GM10248 (cell line): ENCODE measurements at regions not wholly inside any gene's neighbourhood (a gene's known extent, or its start where the extent isn't known, plus 50 kb on each side); places are given as distances from the start of the nearest gene placed in this dataset.

Source experiments
- CTCF ChIA-PET: fragments of 300-600 bp; sonication (Branson Sonifier 250); formaldehyde crosslinking; extraction: SDS; loops from one replicate; lab custom pipeline; 2021; ENCODE audit warnings: antibody characterized with exemption; lab: Yijun Ruan, JAX
- POLR2A ChIA-PET: fragments of 350-650 bp; sonication (Branson Sonifier 250); formaldehyde crosslinking; extraction: SDS; loops from one replicate; lab custom pipeline; 2020; ENCODE audit warnings: antibody characterized with exemption; lab: Yijun Ruan, JAX
- DNase-seq: peaks from one replicate; pipeline ENCODE4 v3.0.0; 2012; ENCODE audit errors: extremely low spot score
- TF ChIP-seq, protein P1 (sequence below): IDR thresholded peaks from 2 replicates; pipeline ENCODE4 v1.5.1; 2012; ENCODE audit warnings: mild to moderate bottlenecking, low read depth; ENCODE audit errors: extremely low read depth, missing control alignments, control extremely low read depth

DNA sequence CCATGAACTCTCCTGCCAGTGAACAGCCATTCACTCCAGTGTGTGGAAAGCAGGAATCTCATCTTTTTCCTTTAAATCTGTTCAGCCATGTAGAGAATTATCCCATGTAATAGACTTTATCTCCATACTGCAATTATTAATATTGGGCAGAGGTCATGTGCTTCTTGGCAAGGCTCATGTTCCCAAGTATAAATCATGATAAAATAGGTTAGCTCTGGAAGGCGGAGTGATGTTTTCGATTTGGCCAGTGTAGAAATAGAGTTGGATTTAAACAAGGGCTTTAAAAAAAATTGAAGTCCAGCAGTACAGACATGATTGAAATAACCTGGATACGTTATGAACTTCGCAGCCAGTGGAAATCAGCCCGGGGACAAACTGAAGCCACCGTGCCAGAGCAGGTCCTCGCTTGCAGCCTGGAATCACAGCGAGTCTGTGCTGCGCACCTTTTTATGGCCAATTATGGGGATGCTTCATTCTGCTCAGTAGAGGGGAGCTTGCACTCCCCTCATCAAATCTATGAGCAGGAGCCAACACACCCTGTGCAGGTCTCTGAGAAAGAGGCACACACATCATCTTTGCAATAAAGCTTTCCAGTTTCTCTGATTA is 654.0 kb upstream of the MKI67 start:
- DNase-seq, result no peak
- ChIA-PET CTCF (no interaction called here), POLR2A (no interaction called here)
- TF ChIP-seq, protein P1, sequence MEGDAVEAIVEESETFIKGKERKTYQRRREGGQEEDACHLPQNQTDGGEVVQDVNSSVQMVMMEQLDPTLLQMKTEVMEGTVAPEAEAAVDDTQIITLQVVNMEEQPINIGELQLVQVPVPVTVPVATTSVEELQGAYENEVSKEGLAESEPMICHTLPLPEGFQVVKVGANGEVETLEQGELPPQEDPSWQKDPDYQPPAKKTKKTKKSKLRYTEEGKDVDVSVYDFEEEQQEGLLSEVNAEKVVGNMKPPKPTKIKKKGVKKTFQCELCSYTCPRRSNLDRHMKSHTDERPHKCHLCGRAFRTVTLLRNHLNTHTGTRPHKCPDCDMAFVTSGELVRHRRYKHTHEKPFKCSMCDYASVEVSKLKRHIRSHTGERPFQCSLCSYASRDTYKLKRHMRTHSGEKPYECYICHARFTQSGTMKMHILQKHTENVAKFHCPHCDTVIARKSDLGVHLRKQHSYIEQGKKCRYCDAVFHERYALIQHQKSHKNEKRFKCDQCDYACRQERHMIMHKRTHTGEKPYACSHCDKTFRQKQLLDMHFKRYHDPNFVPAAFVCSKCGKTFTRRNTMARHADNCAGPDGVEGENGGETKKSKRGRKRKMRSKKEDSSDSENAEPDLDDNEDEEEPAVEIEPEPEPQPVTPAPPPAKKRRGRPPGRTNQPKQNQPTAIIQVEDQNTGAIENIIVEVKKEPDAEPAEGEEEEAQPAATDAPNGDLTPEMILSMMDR, result no peak

DNA sequence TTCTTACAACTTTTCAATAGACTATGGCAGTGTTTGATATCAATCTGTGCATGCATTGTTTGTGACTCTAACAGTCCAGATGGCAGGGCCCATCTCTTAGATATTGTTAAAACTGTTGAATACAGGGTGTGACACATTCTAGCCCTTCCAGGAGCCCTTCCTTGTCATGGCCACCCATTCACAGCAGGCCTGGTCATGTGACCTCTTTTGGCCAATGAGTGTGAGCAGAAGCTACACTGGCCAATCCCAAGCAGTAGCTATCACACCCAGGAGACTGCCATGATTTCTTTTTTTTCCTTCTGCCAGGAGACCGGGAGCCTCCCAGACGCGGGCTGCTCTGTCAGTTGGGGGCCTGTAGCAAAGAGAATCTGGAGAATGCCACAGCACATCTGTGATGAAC is 655.4 kb upstream of the MKI67 start:
- TF ChIP-seq, protein P1, result no peak
- DNase-seq, result no peak
- POLR2A ChIA-PET, result no interaction called here
- CTCF ChIA-PET, result no interaction called here

DNA sequence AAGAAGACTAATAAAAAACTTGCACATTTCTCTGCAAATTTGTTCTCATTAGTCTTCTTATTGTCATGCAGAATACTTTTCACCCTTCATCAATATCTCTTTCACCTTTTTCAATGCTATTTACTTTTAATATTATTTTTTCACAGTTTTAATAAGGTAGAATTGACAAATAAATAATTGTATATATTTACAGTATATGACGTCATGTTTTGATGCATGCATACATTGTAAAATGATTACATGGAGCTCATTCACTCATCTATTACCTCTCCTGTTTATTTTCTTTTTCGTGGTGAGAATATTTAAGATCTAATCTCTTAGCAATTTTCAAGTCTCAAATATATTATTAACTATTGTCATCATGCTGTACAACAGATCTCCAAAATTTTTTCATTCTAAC is 658.2 kb upstream of the MKI67 start:
- ChIA-PET POLR2A (no interaction called here), CTCF (no interaction called here)
- TF ChIP-seq, protein P1, result no peak
- no peak for DNase-seq

DNA sequence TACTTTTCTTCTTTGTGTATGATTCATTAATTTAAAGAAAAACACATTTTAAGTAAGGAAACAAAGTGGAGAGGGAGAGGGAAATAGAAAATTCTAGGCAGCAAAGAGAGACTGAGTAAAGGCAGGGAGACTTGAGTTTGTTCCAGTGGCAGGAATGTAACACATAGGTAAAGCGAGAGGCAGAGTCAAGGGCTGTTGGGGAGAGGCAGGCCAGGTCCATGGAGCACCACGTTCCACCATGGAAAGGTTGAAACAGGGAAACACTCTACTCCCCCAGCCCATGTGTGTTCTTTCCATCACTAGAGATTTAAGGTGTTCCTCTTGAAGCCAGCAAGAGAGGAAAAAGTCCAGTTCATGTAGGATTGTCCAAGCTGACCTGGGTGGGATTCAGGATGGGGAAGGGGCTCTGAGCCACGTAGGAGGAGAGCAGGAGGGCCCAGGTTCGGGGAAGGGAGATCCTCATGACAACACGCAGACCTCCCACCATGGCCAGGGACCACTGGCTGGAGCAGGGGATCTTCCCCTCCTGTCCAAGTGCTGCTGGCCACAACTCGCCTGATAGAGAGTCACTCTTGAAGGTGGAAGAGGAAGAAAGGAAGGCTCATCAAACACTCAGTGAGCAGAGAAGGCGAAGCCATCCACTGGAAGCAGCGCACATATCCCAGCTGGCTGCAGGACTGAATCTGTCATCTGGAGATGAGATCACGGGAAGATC is 666.4 kb upstream of the MKI67 start:
- TF ChIP-seq, protein P1, result no peak
- CTCF ChIA-PET, result no interaction called here
- no peak for DNase-seq
- POLR2A ChIA-PET, result no interaction called here

DNA sequence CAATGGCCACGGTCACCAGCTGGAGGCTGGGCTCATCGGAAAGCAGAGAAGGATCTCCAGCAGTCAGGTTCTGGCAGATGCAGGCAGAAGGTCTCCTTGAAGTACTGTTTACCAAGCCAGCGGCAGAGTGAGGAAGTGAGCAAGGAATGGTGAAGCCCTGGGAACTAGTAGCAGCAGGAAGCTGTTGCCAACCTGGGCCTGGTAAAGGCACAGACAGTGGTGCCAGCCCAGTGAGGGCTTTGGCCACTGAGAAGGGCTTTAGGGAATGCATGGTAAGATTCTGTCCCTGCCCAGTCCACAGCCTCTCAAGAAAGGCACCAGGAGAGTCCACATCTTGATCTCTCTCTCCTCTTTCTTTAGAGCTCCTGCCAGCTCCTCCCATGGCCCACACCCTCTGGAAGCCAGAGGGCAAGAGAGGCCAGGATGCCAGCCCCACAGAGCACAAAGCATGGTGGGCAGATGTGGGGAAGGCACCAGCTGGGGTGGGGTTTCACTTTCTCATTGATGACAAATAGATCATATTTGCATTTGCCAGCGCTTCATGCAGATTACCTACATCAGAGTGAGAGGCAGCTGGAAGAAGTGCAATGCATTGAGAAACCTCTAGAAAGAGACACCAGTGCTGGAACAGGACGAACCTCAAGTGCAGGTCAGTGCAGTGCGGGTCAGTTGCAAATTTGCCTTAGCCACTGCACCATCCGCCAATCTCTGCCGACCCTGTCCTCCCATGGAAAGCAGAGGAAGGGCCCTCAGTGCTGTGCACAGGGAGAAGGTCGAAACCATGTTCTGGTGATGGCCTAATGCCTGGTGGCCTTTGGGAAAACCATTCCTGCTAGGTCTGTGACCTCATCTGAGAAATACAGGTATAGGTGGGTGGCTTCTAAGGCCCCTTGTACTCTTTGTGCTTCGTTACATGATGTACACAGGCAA is 667.8 kb upstream of the MKI67 start:
- DNase-seq, result no peak
- POLR2A ChIA-PET, result no interaction called here
- CTCF ChIA-PET, result no interaction called here
- TF ChIP-seq, protein P1, result no peak

DNA sequence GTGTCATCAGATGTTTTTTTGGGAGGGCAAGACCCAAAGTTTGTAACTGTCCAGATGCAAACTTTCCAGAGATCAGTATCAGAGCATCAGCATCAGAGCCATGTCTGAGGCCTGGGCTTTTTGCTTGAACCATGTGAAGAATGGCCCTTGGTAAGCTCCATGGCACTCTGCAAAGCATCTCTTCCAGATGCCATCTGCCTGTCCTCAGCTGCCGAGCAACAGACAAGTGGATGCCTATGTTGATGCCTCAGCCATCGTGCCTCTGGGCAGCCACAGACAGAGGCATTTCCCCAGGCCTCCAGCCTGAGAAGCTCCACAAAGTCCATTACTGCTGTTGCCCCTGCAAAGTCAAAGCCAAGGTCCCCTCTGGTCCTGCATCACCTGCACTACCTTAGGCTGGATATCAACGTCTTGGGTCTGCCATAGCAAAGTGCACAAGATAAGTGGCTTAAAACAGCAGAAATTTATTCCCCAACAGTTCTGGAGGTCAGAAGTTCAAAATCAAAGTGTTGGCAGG is 670.2 kb upstream of the MKI67 start:
- TF ChIP-seq, protein P1, result no peak
- no peak for DNase-seq
- CTCF ChIA-PET, result no interaction called here
- POLR2A ChIA-PET, result no interaction called here
